Glutamatergic neuron (in vitro differentiated cells): ENCODE measurements at regions not wholly inside any gene's neighbourhood (a gene's known extent, or its start where the extent isn't known, plus 50 kb on each side); places are given as distances from the start of the nearest gene placed in this dataset.

Source experiments
- DNase-seq: peaks from one replicate; pipeline ENCODE4 v3.0.0; 2022
- H3K27ac Mint-ChIP-seq: one replicate; pipeline ENCODE4 v1.8.0; 2020; ENCODE audit warnings: mild to moderate bottlenecking, mixed read lengths, inconsistent platforms; ENCODE audit not compliant: unreplicated experiment
- H3K27me3 Mint-ChIP-seq: one replicate; pipeline ENCODE4 v1.8.0; 2020; ENCODE audit warnings: mild to moderate bottlenecking, moderate library complexity, mixed read lengths, inconsistent platforms; ENCODE audit not compliant: unreplicated experiment
- H3K36me3 Mint-ChIP-seq: one replicate; pipeline ENCODE4 v1.8.0; 2020; ENCODE audit warnings: mild to moderate bottlenecking, mixed read lengths, inconsistent platforms; ENCODE audit not compliant: unreplicated experiment
- H3K4me1 Mint-ChIP-seq: one replicate; pipeline ENCODE4 v1.8.0; 2020; ENCODE audit warnings: mild to moderate bottlenecking, low read depth, mixed read lengths, inconsistent platforms; ENCODE audit not compliant: unreplicated experiment
- H3K4me3 Mint-ChIP-seq: one replicate; pipeline ENCODE4 v1.8.0; 2020; ENCODE audit warnings: mild to moderate bottlenecking, mixed read lengths, inconsistent platforms; ENCODE audit not compliant: unreplicated experiment
- H3K9me3 Mint-ChIP-seq: one replicate; pipeline ENCODE4 v1.8.0; 2020; ENCODE audit warnings: mild to moderate bottlenecking, moderate library complexity, mixed read lengths, inconsistent platforms; ENCODE audit not compliant: unreplicated experiment
- CTCF ChIP-seq: fragments of 200-600 bp; sonication (generic); IDR thresholded peaks from one replicate; pipeline ENCODE4 v1.5.0; 2021; ENCODE audit not compliant: partially characterized antibody, unreplicated experiment

DNA sequence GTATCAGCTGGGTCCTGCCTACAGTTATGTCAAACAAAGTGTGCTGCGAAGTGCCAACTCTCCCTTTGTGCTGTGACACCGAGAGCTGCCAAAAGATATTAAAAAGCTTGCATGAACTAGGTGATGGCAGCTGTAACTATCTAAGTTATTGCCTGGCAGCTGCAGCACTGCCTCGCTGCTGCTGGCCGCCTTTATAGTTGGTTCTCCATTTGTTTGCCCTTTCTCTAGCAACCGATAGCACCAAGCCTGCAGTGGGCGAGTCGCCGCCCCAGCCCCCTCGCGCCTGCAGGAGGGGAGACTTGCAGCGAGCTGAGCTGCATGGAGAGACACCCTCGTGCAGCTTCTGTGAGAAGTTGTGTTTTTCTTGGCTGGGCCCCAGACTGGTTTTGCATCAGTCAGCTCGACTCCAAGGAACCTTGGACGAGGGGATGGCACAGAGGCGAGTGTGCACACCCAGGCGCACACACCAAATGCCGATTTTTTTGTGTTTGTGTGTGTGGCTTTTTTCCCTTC lies 330.6 kb downstream of the RPS6KC1 start:
- H3K9me3 Mint-ChIP-seq: peaks cover 3% of the 10 kb centered on the region
- no peak for TF ChIP-seq CTCF
- H3K36me3 Mint-ChIP-seq: peaks cover 15% of the 10 kb centered on the region
- H3K27me3 Mint-ChIP-seq: peaks cover 5% of the 10 kb centered on the region
- DNase-seq: no peak
- H3K4me1 Mint-ChIP-seq: peaks cover 1% of the 10 kb centered on the region
- no peak overlapping the region for H3K27ac Mint-ChIP-seq
- no peak overlapping the region for H3K4me3 Mint-ChIP-seq

DNA sequence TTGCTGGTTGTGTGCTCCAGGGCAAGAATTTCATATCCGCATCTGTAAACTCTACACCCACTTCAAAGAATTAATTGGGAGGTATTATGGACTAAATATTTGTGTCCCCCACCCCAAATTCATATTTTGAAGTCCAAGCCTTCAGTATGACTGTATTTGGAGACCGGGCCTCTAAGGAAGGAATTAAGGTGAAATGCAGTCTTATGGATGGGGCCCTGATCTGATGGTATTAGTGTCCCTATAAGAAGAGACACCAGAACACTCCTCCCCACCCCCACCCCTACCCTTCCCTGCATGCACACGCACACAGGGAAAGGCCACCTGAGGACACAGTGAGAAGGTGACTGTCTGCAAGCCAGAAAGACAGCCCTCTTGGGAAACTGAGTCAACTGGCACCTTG lies 332.4 kb downstream of the RPS6KC1 start:
- no peak overlapping the region for H3K4me3 Mint-ChIP-seq
- no peak for DNase-seq
- peaks cover 1% of the 10 kb centered on the region for H3K4me1 Mint-ChIP-seq
- H3K27ac Mint-ChIP-seq: no peak overlapping the region
- H3K36me3 Mint-ChIP-seq: peaks cover 15% of the 10 kb centered on the region
- peaks cover 5% of the 10 kb centered on the region for H3K27me3 Mint-ChIP-seq
- peaks cover 3% of the 10 kb centered on the region for H3K9me3 Mint-ChIP-seq
- no peak for TF ChIP-seq CTCF

GRCh38 chr1:213385201-213385600 lies 334.2 kb downstream of the RPS6KC1 start:
- Mint-ChIP-seq H3K4me1 (peaks cover 2% of the 10 kb centered on the region), H3K27me3 (peaks cover 9% of the 10 kb centered on the region), H3K27ac (no peak overlapping the region), H3K4me3 (no peak overlapping the region), H3K36me3 (peaks cover 6% of the 10 kb centered on the region), H3K9me3 (peaks cover 3% of the 10 kb centered on the region)
- no peak for DNase-seq
- TF ChIP-seq CTCF: no peak

DNA sequence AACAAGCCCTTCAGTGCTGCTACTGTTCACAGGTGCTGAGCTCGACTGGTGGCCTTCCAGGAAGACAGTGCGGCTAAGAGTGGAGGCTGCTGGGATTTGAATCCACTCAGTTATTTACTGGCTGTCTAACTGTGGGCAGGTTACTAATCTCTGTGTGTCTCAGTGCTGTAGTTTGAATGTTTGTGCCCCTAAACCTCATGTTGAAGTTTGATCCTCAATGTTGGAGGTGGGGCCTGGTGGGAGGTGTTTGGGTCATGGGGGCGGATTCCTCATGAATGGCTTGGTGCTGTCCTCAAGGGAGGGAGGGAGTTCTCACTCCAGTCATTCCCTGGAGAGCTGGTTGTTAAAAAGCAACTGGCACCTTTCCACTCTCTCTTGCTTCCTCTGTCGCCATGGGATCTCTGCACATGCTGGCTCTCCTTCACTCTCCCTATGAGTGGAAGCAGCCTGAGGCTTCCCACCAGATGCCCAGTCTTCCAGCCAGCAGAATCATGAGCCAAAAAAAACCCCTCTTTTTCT lies 334.8 kb downstream of the RPS6KC1 start:
- peaks cover 9% of the 10 kb centered on the region for H3K27me3 Mint-ChIP-seq
- H3K36me3 Mint-ChIP-seq: peaks cover 3% of the 10 kb centered on the region
- no peak for DNase-seq
- no peak overlapping the region for H3K27ac Mint-ChIP-seq
- no peak overlapping the region for H3K4me3 Mint-ChIP-seq
- no peak for TF ChIP-seq CTCF
- H3K4me1 Mint-ChIP-seq: peaks cover 7% of the 10 kb centered on the region
- H3K9me3 Mint-ChIP-seq: peaks cover 3% of the 10 kb centered on the region

- Mint-ChIP-seq H3K36me3 (no peaks in the 10 kb centered on the region), H3K9me3 (peaks cover 1% of the 10 kb centered on the region), H3K27me3 (peaks cover 9% of the 10 kb centered on the region), H3K4me1 (peaks cover 17% of the 10 kb centered on the region), H3K4me3 (no peak overlapping the region), H3K27ac (no peak overlapping the region)
- no peak for TF ChIP-seq CTCF
- no peak for DNase-seq
Measured at GRCh38 chr1:213387380-213388015, 336.5 kb downstream of the RPS6KC1 start.
